ENCODE measurements at regions not wholly inside any gene's neighbourhood (a gene's known extent, or its start where the extent isn't known, plus 50 kb on each side); places are given as distances from the start of the nearest gene placed in this dataset.
"Not testable (repeated sequence)": the region's sequence is repeated elsewhere in the genome, so short reads cannot be mapped to it uniquely, and the experiment has no call there.

DNA sequence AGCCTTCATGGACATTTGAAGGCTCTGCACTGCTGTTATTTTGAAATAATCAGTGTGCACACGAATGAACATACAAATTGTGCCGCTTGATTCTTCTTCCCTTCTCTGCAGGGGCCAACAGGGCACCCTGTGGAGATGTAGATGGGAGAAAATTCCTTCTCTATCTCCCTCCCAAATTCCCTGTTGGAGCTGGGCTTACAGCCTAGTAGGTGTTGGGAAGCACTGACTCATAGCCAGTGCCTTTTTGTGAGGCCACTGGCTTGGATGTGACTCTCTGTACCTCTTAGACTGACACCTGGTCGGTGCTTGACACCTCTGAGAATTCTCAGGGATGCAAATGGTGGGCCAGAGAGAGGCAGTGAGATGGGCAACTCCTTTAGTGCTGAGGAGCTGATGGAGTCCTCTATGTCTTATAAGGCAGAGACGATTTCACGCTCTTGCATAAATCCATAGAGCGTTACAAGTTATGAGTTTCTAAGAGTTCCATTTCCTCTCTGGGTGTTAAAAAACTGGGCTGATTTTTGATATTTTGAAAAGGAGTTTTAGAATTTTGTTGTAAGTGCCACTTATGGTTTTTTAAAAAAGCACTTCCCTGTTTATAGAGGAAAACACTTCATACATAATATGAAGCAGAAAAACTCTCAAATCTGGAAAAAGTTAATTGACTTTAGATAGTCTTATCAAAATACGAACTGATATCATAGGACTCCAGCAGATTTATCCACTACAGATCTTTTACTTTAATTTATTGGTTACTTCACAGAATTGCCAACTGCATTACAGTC, 89.8 kb upstream of the MAP3K7 start:
- H3K36me3 Mint-ChIP-seq (ENCODE audit: low read depth): no peaks in the 10 kb centered on the region
- no peaks in the 10 kb centered on the region for H3K9me3 Mint-ChIP-seq
- H3K27ac Mint-ChIP-seq: no peak overlapping the region
- no peak overlapping the region for H3K4me3 Mint-ChIP-seq
- no peak for DNase-seq (ENCODE audit: low spot score)
- peaks cover 10% of the 10 kb centered on the region for H3K27me3 Mint-ChIP-seq (ENCODE audit: low read depth)
- no peaks in the 10 kb centered on the region for H3K4me1 Mint-ChIP-seq (ENCODE audit: low read depth)

DNA sequence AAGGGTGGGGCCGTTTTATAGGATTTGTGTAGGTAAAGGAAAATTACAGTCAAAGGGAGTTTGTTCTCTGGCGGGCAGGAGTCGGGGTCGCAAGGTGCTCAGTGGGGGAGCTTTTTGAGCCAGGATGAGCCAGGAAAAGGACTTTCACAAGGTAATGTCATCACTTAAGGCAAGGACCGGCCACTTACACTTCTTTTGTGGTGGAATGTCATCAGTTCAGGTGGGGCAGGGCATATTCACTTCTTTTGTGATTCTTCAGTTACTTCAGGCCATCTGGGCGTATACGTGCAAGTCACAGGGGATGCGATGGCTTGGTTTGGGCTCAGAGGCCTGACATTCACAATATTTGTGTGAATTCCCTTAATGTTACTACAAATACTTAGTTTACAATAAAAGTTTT, 88.2 kb upstream of the MAP3K7 start:
- H3K9me3 Mint-ChIP-seq; H3K36me3 Mint-ChIP-seq (ENCODE audit: low read depth); H3K27ac Mint-ChIP-seq; DNase-seq (ENCODE audit: low spot score); H3K4me1 Mint-ChIP-seq (ENCODE audit: low read depth); H3K27me3 Mint-ChIP-seq (ENCODE audit: low read depth); H3K4me3 Mint-ChIP-seq: not testable (repeated sequence)

DNA sequence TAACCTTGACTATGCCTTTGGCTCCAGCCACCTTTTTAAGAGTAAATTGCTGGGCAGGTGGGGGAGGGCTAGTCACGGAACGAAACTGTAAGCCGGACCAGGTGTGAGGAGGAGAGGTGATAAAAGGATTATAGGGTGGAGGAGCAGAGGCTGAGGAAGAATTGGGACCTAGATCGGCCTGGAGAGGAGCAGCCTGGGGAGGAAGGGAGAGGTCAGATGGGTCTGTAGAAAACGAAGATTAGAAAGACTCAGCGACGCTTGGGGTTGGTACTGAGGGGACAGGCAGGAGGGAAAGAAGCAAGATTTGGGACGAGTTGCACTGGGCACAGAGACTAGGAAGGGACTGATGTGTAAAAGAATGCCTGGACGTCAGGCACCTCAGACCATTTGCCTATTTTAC, 87.2 kb upstream of the MAP3K7 start:
- not testable (repeated sequence) for H3K36me3 Mint-ChIP-seq (ENCODE audit: low read depth); H3K27ac Mint-ChIP-seq; H3K27me3 Mint-ChIP-seq (ENCODE audit: low read depth); H3K4me1 Mint-ChIP-seq (ENCODE audit: low read depth); DNase-seq (ENCODE audit: low spot score); H3K4me3 Mint-ChIP-seq; H3K9me3 Mint-ChIP-seq

DNA sequence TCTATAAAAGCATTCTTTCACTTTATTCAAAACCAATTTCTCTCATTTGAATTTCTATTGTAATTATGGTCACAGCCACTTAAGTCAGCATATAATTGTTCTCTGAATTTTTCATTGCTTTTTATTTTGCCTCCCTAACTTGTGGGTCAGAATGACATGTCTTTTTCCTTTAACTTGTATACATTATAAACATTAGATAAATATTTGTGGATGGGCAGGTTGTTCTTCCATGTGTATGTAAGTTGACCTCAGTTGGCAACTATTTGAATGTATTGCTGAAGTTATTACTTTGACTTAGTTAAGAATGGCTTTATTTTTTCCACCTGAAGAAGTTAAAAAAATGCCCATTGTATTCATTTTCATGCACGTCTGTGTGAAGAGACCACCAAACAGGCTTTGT, 83.0 kb upstream of the MAP3K7 start:
- H3K27ac Mint-ChIP-seq: no peak overlapping the region
- H3K4me1 Mint-ChIP-seq (ENCODE audit: low read depth): no peaks in the 10 kb centered on the region
- peaks cover 3% of the 10 kb centered on the region for H3K27me3 Mint-ChIP-seq (ENCODE audit: low read depth)
- H3K4me3 Mint-ChIP-seq: no peak overlapping the region
- no peak for DNase-seq (ENCODE audit: low spot score)
- H3K36me3 Mint-ChIP-seq (ENCODE audit: low read depth): no peaks in the 10 kb centered on the region
- no peaks in the 10 kb centered on the region for H3K9me3 Mint-ChIP-seq

DNA sequence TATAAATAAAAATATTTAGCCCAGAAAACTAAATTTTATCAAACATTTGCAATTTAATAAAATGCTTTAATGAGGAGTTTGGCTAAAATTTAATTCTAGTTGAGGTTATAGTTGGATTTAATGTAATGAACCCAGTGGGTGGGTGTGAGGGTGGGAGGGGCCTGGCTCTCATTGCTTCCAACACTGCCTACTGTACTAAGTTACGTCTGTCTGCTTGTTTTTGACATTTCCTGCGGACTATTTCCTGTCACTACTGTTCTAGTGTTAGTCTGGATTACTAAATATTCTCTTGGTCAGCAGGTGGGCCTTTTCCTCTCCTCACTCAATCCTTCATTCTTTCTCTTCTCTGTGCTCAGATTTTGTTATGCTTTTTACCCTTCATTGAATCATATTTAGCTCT, 82.5 kb upstream of the MAP3K7 start:
- Mint-ChIP-seq H3K4me1 (ENCODE audit: low read depth) (no peaks in the 10 kb centered on the region), H3K4me3 (no peak overlapping the region), H3K36me3 (ENCODE audit: low read depth) (no peaks in the 10 kb centered on the region), H3K9me3 (no peaks in the 10 kb centered on the region), H3K27me3 (ENCODE audit: low read depth) (peaks cover 3% of the 10 kb centered on the region), H3K27ac (no peak overlapping the region)
- DNase-seq (ENCODE audit: low spot score): no peak

DNA sequence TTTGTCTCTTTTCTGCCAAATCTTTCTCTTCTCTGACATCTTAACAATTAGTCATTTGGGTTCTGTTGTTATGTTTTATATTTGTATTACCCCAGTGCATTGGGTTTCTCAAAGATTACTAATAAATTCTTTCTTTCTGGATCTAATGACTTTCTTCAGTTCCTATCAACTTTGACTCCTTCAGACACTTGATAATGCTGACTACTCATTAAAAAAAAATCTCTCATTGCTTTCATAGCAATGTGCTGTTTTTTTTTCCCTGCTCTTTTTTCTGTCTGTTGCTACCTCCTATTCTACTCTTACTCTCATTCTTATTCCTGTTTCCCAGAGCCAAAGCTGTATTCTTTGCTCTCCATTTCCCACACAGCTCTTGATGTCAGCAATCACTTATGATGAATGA, 81.3 kb upstream of the MAP3K7 start:
- H3K4me1 Mint-ChIP-seq (ENCODE audit: low read depth): no peaks in the 10 kb centered on the region
- H3K27ac Mint-ChIP-seq: no peak overlapping the region
- H3K9me3 Mint-ChIP-seq: no peaks in the 10 kb centered on the region
- no peak overlapping the region for H3K4me3 Mint-ChIP-seq
- H3K27me3 Mint-ChIP-seq (ENCODE audit: low read depth): peaks cover 5% of the 10 kb centered on the region
- H3K36me3 Mint-ChIP-seq (ENCODE audit: low read depth): no peaks in the 10 kb centered on the region
- no peak for DNase-seq (ENCODE audit: low spot score)

DNA sequence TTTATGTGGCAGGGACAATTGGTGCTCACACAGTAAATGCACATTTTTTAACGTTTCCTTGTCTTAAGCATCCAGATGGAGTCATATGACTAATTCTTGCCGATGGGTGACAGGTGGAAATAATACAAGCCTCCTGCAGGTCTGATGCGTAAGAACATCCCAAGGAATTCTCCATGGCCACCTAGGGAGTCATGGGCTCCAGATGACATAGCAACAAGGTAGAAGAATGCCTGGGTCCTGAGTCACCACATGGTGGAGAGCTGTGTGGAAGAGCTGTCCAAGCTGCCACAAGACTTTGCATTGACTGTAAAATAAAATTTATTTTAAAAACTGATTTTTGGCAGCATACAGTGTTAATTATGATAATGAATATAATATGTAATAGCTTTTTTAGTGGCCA, 77.0 kb upstream of the MAP3K7 start:
- no peak overlapping the region for H3K4me3 Mint-ChIP-seq
- peaks cover 6% of the 10 kb centered on the region for H3K27me3 Mint-ChIP-seq (ENCODE audit: low read depth)
- H3K9me3 Mint-ChIP-seq: no peaks in the 10 kb centered on the region
- DNase-seq (ENCODE audit: low spot score): no peak
- H3K4me1 Mint-ChIP-seq (ENCODE audit: low read depth): no peaks in the 10 kb centered on the region
- H3K36me3 Mint-ChIP-seq (ENCODE audit: low read depth): no peaks in the 10 kb centered on the region
- H3K27ac Mint-ChIP-seq: no peak overlapping the region

DNA sequence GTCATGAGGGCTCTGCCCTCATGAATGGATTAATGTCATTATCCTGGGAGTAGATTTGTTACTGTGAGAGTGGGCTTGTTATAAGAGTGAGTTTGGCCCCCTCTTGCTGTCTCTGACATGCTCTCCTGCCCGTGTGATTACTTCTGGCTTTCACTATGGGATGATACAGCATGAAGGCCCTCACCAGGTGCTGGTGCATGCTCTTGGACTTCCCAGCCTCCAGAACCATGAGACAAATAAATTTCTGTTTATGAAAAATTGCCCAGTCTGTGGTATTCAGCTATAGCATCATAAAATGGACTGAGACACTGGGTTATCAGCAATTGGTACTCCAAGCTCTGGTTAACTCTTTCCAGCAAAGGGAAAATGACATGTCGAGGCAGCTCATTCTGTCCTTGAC, 76.2 kb upstream of the MAP3K7 start:
- Mint-ChIP-seq H3K4me1 (ENCODE audit: low read depth) (no peaks in the 10 kb centered on the region), H3K27me3 (ENCODE audit: low read depth) (peaks cover 8% of the 10 kb centered on the region), H3K36me3 (ENCODE audit: low read depth) (no peaks in the 10 kb centered on the region), H3K4me3 (no peak overlapping the region), H3K27ac (no peak overlapping the region), H3K9me3 (no peaks in the 10 kb centered on the region)
- no peak for DNase-seq (ENCODE audit: low spot score)

DNA sequence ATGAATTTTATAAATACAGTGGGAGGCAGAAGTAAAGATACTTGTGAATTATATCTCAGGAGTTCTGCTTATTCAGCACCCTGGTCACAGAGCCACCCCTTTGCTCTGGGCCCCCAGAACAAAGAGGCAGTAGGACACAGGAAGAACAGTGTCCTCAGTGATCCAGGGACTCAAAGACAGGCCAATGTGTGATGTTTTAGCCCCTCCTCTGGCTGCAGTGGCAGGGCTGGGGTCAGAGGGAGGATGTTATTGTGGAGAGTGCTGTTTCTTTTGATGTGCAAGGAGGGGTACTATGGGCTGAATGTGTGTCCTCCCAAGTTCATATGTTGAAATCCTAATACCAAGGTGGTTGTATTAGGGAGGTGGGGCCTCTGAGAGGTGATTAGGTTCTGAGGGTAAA, 74.1 kb upstream of the MAP3K7 start:
- H3K27me3 Mint-ChIP-seq (ENCODE audit: low read depth): peaks cover 11% of the 10 kb centered on the region
- no peak overlapping the region for H3K27ac Mint-ChIP-seq
- H3K4me3 Mint-ChIP-seq: no peak overlapping the region
- no peaks in the 10 kb centered on the region for H3K9me3 Mint-ChIP-seq
- H3K36me3 Mint-ChIP-seq (ENCODE audit: low read depth): no peaks in the 10 kb centered on the region
- H3K4me1 Mint-ChIP-seq (ENCODE audit: low read depth): no peaks in the 10 kb centered on the region
- DNase-seq (ENCODE audit: low spot score): no peak

DNA sequence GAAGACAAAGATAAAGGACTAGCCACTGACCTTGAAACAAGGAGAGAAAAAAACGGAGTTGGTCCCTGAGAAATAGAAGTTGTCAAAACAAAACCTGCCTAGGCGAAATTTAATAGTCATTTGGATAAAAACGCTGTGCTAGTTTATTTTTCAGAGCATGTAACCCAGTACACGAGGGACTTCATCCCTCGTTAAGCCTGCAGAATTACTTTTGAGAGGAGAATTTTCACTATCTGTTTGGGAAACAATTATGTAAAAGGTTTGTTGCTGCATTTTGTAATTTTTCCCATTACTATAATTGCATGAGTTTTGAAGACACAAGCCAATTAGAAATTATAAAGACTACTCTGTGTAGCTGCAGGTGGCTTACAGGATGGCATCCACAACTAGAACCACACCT, 71.6 kb upstream of the MAP3K7 start:
- H3K9me3 Mint-ChIP-seq: no peaks in the 10 kb centered on the region
- H3K27ac Mint-ChIP-seq: no peak overlapping the region
- H3K36me3 Mint-ChIP-seq (ENCODE audit: low read depth): no peaks in the 10 kb centered on the region
- no peak for DNase-seq (ENCODE audit: low spot score)
- H3K27me3 Mint-ChIP-seq (ENCODE audit: low read depth): peaks cover 18% of the 10 kb centered on the region
- H3K4me1 Mint-ChIP-seq (ENCODE audit: low read depth): no peaks in the 10 kb centered on the region
- no peak overlapping the region for H3K4me3 Mint-ChIP-seq

DNA sequence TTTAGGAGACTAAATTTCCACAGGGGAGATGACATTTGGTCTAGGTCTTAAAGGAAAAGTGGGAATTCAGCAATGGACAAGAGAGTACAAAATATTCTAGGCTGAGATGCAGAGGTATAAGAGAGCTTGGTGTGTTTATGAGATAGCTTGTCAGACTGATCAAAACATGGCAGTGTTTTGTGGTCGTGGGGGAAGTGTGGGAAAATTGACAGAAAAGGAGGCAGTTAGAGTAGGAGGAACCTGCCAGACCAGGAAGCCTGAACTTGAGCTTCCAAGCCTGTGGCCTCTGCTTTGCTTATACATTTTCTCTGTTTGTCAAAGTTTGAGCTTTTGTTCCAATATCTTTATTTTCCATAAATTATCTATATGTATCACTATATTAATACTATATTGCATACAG, 69.5 kb upstream of the MAP3K7 start:
- H3K4me3 Mint-ChIP-seq: no peak overlapping the region
- H3K9me3 Mint-ChIP-seq: no peaks in the 10 kb centered on the region
- no peak overlapping the region for H3K27ac Mint-ChIP-seq
- H3K27me3 Mint-ChIP-seq (ENCODE audit: low read depth): peaks cover 18% of the 10 kb centered on the region
- no peaks in the 10 kb centered on the region for H3K4me1 Mint-ChIP-seq (ENCODE audit: low read depth)
- DNase-seq (ENCODE audit: low spot score): no peak
- H3K36me3 Mint-ChIP-seq (ENCODE audit: low read depth): no peaks in the 10 kb centered on the region

DNA sequence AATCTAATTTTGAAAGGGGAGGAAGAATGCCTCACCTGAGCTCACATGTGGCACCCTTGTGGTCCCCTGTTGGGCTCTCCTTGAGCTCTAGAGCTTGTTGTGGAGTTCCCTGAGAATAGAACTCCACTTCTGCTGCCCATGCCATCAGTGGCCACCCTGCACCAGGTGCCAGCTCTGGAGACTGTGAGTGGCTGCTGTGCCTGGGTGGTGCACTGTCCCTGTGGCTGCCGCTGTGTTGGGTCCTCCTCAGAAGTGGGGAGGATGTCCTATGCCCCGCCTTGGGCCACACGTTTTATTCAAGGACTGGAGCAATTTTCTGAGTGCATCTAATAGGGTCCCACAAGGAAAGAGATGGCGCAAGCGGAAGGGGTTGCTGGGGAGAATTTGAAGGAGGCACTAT, 67.9 kb upstream of the MAP3K7 start:
- Mint-ChIP-seq H3K27ac (no peak overlapping the region), H3K4me3 (no peak overlapping the region), H3K4me1 (ENCODE audit: low read depth) (no peaks in the 10 kb centered on the region), H3K27me3 (ENCODE audit: low read depth) (peaks cover 18% of the 10 kb centered on the region), H3K36me3 (ENCODE audit: low read depth) (no peaks in the 10 kb centered on the region), H3K9me3 (no peaks in the 10 kb centered on the region)
- DNase-seq (ENCODE audit: low spot score): no peak

DNA sequence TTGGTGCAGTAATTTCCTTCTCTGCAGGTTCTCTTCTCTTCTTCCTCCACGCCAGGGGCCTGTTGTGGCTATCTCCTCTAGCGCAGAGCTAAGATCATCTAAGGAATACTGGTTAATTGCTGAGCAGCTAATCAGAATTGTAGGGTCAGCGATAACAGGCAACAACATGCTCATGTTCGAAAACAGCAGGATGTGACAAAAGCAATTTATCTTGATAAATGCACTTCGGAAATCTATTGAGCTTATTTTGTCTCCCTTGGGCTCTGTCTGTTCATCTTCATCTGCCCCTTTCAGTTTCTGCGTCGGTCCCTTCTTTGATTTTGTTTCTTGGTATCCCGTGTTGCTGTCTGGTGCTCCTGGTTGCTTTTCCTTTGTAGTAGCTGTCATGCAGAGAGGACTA, 67.3 kb upstream of the MAP3K7 start:
- DNase-seq (ENCODE audit: low spot score): no peak
- Mint-ChIP-seq H3K9me3 (no peaks in the 10 kb centered on the region), H3K27me3 (ENCODE audit: low read depth) (peaks cover 18% of the 10 kb centered on the region), H3K27ac (no peak overlapping the region), H3K4me1 (ENCODE audit: low read depth) (no peaks in the 10 kb centered on the region), H3K36me3 (ENCODE audit: low read depth) (no peaks in the 10 kb centered on the region), H3K4me3 (no peak overlapping the region)

DNA sequence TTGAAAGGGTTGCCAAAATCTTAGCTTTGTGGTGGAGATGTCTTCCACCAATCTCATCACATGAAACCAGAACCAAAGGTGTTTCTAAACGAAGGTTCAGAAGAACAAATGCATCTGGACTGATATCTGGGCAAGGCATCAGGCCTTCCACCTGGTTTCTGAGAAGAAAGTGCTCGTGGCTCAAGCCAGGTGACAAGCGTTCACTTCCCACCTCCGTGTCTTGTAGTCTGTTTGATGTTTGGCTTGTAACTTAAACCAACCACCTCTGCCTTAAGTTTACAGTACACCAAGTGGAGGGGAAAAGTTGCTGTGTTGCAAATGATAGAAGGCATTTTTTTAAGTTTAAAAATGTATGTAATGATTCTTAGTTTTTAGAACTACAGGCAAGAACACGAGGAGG, 66.9 kb upstream of the MAP3K7 start:
- DNase-seq (ENCODE audit: low spot score): no peak
- H3K4me1 Mint-ChIP-seq (ENCODE audit: low read depth): no peaks in the 10 kb centered on the region
- no peak overlapping the region for H3K4me3 Mint-ChIP-seq
- no peak overlapping the region for H3K27ac Mint-ChIP-seq
- H3K9me3 Mint-ChIP-seq: no peaks in the 10 kb centered on the region
- H3K36me3 Mint-ChIP-seq (ENCODE audit: low read depth): no peaks in the 10 kb centered on the region
- peaks cover 17% of the 10 kb centered on the region for H3K27me3 Mint-ChIP-seq (ENCODE audit: low read depth)
